Activated naive CD8-positive, alpha-beta T cell treated with anti-CD3 and anti-CD28 coated beads, Interleukin-2, amount 10 ng/mL, durations not matched to agents 7 days and 5 days (primary cell): ENCODE measurements at regions not wholly inside any gene's neighbourhood (a gene's known extent, or its start where the extent isn't known, plus 50 kb on each side); places are given as distances from the start of the nearest gene placed in this dataset.

Experiments used
- ATAC-seq: fragments of 150-1000 bp; cut with Tn5 transposase; one replicate; pipeline ENCODE4 v1.10.0; 2021; ENCODE audit warnings: low read depth, moderate library complexity
- POLR2A ChIA-PET: fragments of 350-600 bp; sonication (Branson Sonifier 250); formaldehyde crosslinking; loops from one replicate; lab custom pipeline; 2021; ENCODE audit warnings: antibody characterized with exemption; lab: Charles Lee
- DNase-seq: peaks from one replicate; pipeline ENCODE4 v3.0.0; 2021
- H3K27ac Mint-ChIP-seq: one replicate; pipeline ENCODE4 v1.8.0; 2022; ENCODE audit warnings: mild to moderate bottlenecking, mixed read lengths
- H3K27me3 Mint-ChIP-seq: one replicate; pipeline ENCODE4 v1.8.0; 2022; ENCODE audit warnings: mild to moderate bottlenecking, moderate library complexity, mixed read lengths
- H3K36me3 Mint-ChIP-seq: one replicate; pipeline ENCODE4 v1.8.0; 2021; ENCODE audit warnings: mild to moderate bottlenecking, mixed read lengths
- H3K4me1 Mint-ChIP-seq: one replicate; pipeline ENCODE4 v1.8.0; 2021; ENCODE audit warnings: mixed read lengths
- H3K4me3 Mint-ChIP-seq: one replicate; pipeline ENCODE4 v1.8.0; 2022; ENCODE audit warnings: mild to moderate bottlenecking, moderate library complexity, mixed read lengths
- H3K9me3 Mint-ChIP-seq: one replicate; pipeline ENCODE4 v1.8.0; 2021; ENCODE audit warnings: mixed read lengths

- no peak for ATAC-seq
- H3K27ac Mint-ChIP-seq: no peak overlapping the region
- peaks cover 2% of the 10 kb centered on the region for H3K36me3 Mint-ChIP-seq
- H3K4me1 Mint-ChIP-seq: peaks cover 6% of the 10 kb centered on the region
- peaks cover 5% of the 10 kb centered on the region for H3K27me3 Mint-ChIP-seq
- POLR2A ChIA-PET: no interaction called here
- no peak for DNase-seq
- no peak overlapping the region for H3K4me3 Mint-ChIP-seq
- H3K9me3 Mint-ChIP-seq: no peaks in the 10 kb centered on the region
Observed at GRCh38 chr21:38753114-38753513, 52.6 kb upstream of the ETS2 start.

- Mint-ChIP-seq H3K4me1 (peaks cover 6% of the 10 kb centered on the region), H3K27ac (no peak overlapping the region), H3K27me3 (peaks cover 5% of the 10 kb centered on the region), H3K36me3 (peaks cover 2% of the 10 kb centered on the region), H3K9me3 (no peaks in the 10 kb centered on the region), H3K4me3 (no peak overlapping the region)
- POLR2A ChIA-PET: no interaction called here
- no peak for DNase-seq
- ATAC-seq: no peak
Observed at GRCh38 chr21:38753557-38753971, 52.2 kb upstream of the ETS2 start.
